Heart right ventricle (tissue), 16 donors: ENCODE measurements at regions not wholly inside any gene's neighbourhood (a gene's known extent, or its start where the extent isn't known, plus 50 kb on each side); places are given as distances from the start of the nearest gene placed in this dataset.

ENCODE experiments used
- ATAC-seq, 8 donors: fragments of 200-7000 bp; cut with Tn5 transposase; one replicate each; pipeline ENCODE4 v1.9.1; 2020; ENCODE audit warnings: mild to moderate bottlenecking in 8 of 8, moderate library complexity in 8 of 8, moderate number of reproducible peaks in 1 of 8
- DNase-seq, 2 donors: peaks; one replicate each; pipeline ENCODE4 v3.0.0-alpha.2; 2020
- H3K27ac ChIP-seq, 10 donors: fragments of 200-600 bp; sonication (generic) in 2 of 10; one replicate each; pipeline versions ENCODE4 v1.5.0 to v1.8.0; 2020 to 2022; ENCODE audit warnings: mild to moderate bottlenecking in 3 of 10
- H3K27me3 ChIP-seq, 7 donors: fragments of 200-600 bp; one replicate each; pipeline ENCODE4 v1.8.0; 2021 to 2022; ENCODE audit warnings: mild to moderate bottlenecking in 2 of 7
- H3K36me3 ChIP-seq, 9 donors: fragments of 200-600 bp; sonication (generic) in 1 of 9; one replicate each; pipeline versions ENCODE4 v1.5.0 to v1.8.0; 2020 to 2022; ENCODE audit warnings: mild to moderate bottlenecking in 2 of 9
- H3K4me1 ChIP-seq, 9 donors: fragments of 200-600 bp; sonication (generic) in 1 of 9; one replicate each; pipeline versions ENCODE4 v1.5.0 to v1.8.0; 2020 to 2022; ENCODE audit warnings: mild to moderate bottlenecking in 4 of 9
- H3K4me3 ChIP-seq, 10 donors: fragments of 200-600 bp; sonication (generic) in 2 of 10; one replicate each; pipeline versions ENCODE4 v1.5.0 to v1.8.0; 2020 to 2022; ENCODE audit warnings: mild to moderate bottlenecking in 7 of 10, moderate library complexity in 2 of 10
- H3K9me3 ChIP-seq, 11 donors: fragments of 200-600 bp in 10 of 11; sonication (generic) in 2 of 11; one replicate each; pipeline versions ENCODE4 v1.5.0 to v1.8.0; 2013 to 2022; ENCODE audit warnings: mild to moderate bottlenecking in 2 of 11, control low read depth in 1 of 11, moderate library complexity in 1 of 11
- WGBS, 2 donors: extraction: QIAGEN DNeasy Blood & Tissue Kit; methylation state at CpG; one replicate each; pipeline ENCODE4 v1.1.7; 2013; ENCODE audit warnings: inconsistent platforms in 1 of 2; 5-methylcytosine and 5-hydroxymethylcytosine counted together
- intact Hi-C, 10 donors: fragments of 100-400 bp; cut with DNase I; formaldehyde crosslinking; loops; one replicate each; pipeline versions ENCODE4 v1.11.1 to v1.14.2; 2022
- TF ChIP-seq, protein P1 (sequence below), 9 donors: fragments of 200-600 bp; sonication (generic) in 2 of 9; IDR thresholded peaks; one replicate each; pipeline versions ENCODE4 v1.5.0 to v1.8.0; 2021 to 2022; ENCODE audit warnings: antibody characterized with exemption in 9 of 9, mild to moderate bottlenecking in 5 of 9, moderate library complexity in 1 of 9
- donor health status: Arrhythmogenic right ventricular cardiomyopathy.
- donor health status: ischemic (EF 13 %, LVEDD 7.1; RV severe dilation, severe dysfunction).
- donor health status: healthy with polysubstance abuse.
- donor health status: DM: no; HTN: yes; CAD: no.
- donor health status: DM: no; HTN: no; CAD: no.
- donor health status: ischemic (EF 25% LVEDD 6.9; RV normal size, moderate dysfunction).
- donor health status: ischemic (EF 25% LVEDD 5.7; RV mildly dilated, moderate dysfunction).
- donor health status: healthy.
- donor health status: DM: yes; HTN: yes; CAD: no.
- donor health status: Ischemic cardiomyopathy.
- donor health status: ischemic (EF 35%, LVEDD 5.7; RV mildly dilated, moderate dysfunction).
- donor health status: nonischemic (EF 11% LVEDD 7.7; RV severe dilation, severe dysfunction).
- donor health status: DM: yes; HTN: yes; CAD: no.
- donor health status: PGD.
- donor health status: ischemic (EF 29% LVEDD 5.4; RV normal size, mild dysfunction).
- donor health status: nonischemic (EF 23%, LVEDD 6.1; RV moderate dilation, normal function).

DNA sequence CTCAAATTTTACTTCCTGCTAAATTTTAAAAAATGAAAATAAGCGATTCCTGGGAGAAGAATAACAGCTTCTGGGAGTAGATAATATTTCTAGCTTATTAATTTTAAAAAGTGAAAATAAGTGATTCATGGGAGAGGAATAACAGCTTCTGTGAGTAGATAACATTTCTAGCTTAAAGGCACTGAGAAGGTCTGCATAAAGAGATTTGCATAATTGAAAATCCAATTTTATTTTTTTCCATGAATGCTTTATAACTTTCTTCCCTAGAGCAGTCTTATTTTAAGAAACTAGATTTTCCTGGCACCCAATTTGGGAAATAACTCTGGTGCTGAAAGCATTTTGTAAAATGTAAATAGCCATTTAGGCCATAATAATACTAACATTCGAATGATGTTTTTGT, 65.9 kb upstream of the ASTN2 start:
- Histone ChIP-seq H3K4me1 (no peaks in the 10 kb centered on the region), H3K9me3 (no peaks in the 10 kb centered on the region), H3K27ac (no peak overlapping the region), H3K4me3 (no peak overlapping the region), H3K27me3 (peaks cover 0 to 33% (median 3%) of the 10 kb centered on the region in 7 donors), H3K36me3 (no peaks in the 10 kb centered on the region)
- ATAC-seq: no peak
- no peak for DNase-seq
- 89 to 91% methylated on average over 2 of the region's 2 CpGs for WGBS, 2 donors
- intact Hi-C loops: no loop called here
- TF ChIP-seq, protein P1, sequence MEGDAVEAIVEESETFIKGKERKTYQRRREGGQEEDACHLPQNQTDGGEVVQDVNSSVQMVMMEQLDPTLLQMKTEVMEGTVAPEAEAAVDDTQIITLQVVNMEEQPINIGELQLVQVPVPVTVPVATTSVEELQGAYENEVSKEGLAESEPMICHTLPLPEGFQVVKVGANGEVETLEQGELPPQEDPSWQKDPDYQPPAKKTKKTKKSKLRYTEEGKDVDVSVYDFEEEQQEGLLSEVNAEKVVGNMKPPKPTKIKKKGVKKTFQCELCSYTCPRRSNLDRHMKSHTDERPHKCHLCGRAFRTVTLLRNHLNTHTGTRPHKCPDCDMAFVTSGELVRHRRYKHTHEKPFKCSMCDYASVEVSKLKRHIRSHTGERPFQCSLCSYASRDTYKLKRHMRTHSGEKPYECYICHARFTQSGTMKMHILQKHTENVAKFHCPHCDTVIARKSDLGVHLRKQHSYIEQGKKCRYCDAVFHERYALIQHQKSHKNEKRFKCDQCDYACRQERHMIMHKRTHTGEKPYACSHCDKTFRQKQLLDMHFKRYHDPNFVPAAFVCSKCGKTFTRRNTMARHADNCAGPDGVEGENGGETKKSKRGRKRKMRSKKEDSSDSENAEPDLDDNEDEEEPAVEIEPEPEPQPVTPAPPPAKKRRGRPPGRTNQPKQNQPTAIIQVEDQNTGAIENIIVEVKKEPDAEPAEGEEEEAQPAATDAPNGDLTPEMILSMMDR (IDR thresholded peaks at IDR 0.05): no peak

GRCh38 chr9:117480253-117480652, 65.4 kb upstream of the ASTN2 start:
- Histone ChIP-seq H3K4me1 (no peaks in the 10 kb centered on the region), H3K9me3 (no peaks in the 10 kb centered on the region), H3K27me3 (peaks cover 0 to 29% (median 3%) of the 10 kb centered on the region in 7 donors), H3K4me3 (no peak overlapping the region), H3K27ac (no peak overlapping the region), H3K36me3 (no peaks in the 10 kb centered on the region)
- no peak for ATAC-seq
- 72 to 76% methylated on average over 2 of the region's 2 CpGs for WGBS, 2 donors
- intact Hi-C loops: no loop called here
- no peak for DNase-seq
- TF ChIP-seq, protein P1 (IDR thresholded peaks at IDR 0.05): no peak

DNA sequence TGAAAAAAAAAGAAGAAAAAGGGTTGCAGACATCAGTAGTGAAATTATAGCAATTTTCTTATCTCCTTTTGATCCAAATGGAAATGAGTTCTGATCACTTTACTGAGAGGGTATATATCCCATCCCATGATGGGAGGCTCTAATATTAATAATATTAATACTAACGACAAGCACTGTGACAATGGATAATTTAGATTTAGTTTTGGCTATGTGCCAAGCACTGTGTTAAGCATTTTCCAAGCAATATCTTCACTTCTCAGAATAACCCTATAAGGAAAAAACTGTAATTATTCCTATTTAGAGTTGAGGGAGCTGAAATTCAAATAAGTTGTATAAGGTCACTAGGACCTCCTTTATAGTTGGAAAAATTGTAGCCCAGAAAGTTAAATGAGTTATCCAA, 58.4 kb upstream of the ASTN2 start:
- Histone ChIP-seq H3K9me3 (no peaks in the 10 kb centered on the region), H3K27ac (no peak overlapping the region), H3K4me1 (no peaks in the 10 kb centered on the region), H3K36me3 (no peaks in the 10 kb centered on the region), H3K4me3 (no peak overlapping the region), H3K27me3 (peaks cover 0 to 15% (median 0%) of the 10 kb centered on the region in 7 donors)
- intact Hi-C loops: no loop called here
- DNase-seq (no peak), ATAC-seq (no peak)
- WGBS, 2 donors: 46 to 67% methylated on average over 1 of the region's 1 CpG
- TF ChIP-seq, protein P1 (IDR thresholded peaks at IDR 0.05): no peak

DNA sequence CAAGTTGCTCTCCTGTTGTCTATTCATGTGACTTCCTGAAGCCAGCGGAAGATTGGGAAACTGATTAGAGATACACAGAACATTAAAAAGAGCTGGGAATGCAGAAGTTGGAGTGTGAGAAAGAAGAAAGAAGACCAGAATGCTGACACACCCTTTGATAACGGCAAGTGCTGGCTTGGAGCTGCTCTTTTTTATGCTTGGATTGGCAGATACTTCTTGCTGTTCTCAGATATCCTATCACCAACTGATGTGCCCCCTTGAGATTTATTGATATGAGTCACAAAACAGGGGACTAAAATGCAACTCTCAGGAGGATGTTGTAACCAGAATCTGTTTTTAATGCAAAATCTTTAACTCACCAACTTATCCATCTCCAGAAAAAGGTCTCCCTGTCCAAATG, 56.0 kb upstream of the ASTN2 start:
- no peaks in the 10 kb centered on the region for H3K4me1 ChIP-seq
- 7 to 10% methylated on average over 2 of the region's 2 CpGs for WGBS, 2 donors
- no peak overlapping the region for H3K4me3 ChIP-seq
- intact Hi-C loops: no loop called here
- H3K9me3 ChIP-seq: no peaks in the 10 kb centered on the region
- ATAC-seq (no peak), DNase-seq (no peak)
- TF ChIP-seq, protein P1 (IDR thresholded peaks at IDR 0.05): no peak
- H3K27ac ChIP-seq: no peak overlapping the region
- peaks cover 0 to 19% (median 0%) of the 10 kb centered on the region in 7 donors for H3K27me3 ChIP-seq
- no peaks in the 10 kb centered on the region for H3K36me3 ChIP-seq
